AG10803 (cell line): ENCODE measurements at regions not wholly inside any gene's neighbourhood (a gene's known extent, or its start where the extent isn't known, plus 50 kb on each side); places are given as distances from the start of the nearest gene placed in this dataset.
A peak's percentile ranks its signal among the peaks of the same experiment; 100 is the strongest.

Experiments
- DNase-seq: peaks from one replicate; pipeline ENCODE4 v3.0.0; 2010; ENCODE audit warnings: low read depth
- H3K4me3 ChIP-seq: 2 replicates; pipeline ENCODE4 v1.5.1; 2011; ENCODE audit warnings: mild to moderate bottlenecking, low read length, control low read depth
- CTCF ChIP-seq: conservative IDR thresholded peaks from 2 replicates; pipeline ENCODE4 v1.5.1; 2011; ENCODE audit warnings: mild to moderate bottlenecking, low read length, control low read depth, inconsistent platforms

- no peak for TF ChIP-seq CTCF
- H3K4me3 ChIP-seq = no peak overlapping the region
- no peak for DNase-seq
Measured at GRCh38 chr4:52244848-52245247, 193.7 kb downstream of the SPATA18 start.

DNA sequence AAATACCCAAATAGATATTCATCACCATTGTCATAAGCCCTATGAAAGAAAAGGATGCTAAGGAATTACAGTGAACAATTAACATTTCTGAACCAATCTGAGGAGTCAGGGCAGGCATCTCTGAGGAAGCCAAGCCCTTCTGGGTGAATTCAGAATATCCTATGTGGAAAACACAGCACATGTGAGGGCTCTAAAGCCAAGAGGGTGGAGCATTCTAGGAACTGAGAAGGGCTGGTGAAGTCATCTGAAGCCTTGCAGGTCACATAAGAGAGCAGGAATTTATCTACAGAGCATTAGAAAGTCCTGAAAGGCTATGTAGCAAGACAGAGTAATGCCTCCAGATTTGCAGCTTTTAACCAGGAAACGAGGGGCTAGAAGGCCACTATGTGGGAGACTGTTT is 195.7 kb downstream of the SPATA18 start:
- TF ChIP-seq CTCF = no peak
- H3K4me3 ChIP-seq = no peak overlapping the region
- DNase-seq = no peak

- DNase-seq = no peak
- no peak for TF ChIP-seq CTCF
- no peak overlapping the region for H3K4me3 ChIP-seq
Measured at GRCh38 chr4:52247941-52248340, 196.8 kb downstream of the SPATA18 start.

GRCh38 chr4:52248820-52249219 is 197.7 kb downstream of the SPATA18 start:
- no peak for TF ChIP-seq CTCF
- DNase-seq = no peak
- no peak overlapping the region for H3K4me3 ChIP-seq

DNA sequence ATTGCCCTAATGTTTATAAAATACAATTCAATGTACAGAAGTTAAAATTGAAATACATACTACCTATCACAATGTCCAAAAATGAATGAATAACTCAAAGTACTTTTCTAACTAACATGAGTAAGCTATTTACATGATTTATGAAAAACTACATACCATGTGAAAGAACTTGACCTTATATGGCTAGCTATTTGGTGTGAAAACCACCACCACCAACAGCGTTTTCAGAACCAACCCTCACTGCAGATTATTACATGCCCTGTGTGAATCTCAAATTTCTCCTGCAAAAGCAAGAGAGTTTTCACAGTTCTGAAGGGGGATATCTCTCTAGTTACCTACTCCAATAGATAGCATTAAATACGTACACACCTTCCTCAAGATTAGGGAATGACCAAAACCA is 198.5 kb downstream of the SPATA18 start:
- no peak overlapping the region for H3K4me3 ChIP-seq
- no peak for TF ChIP-seq CTCF
- no peak for DNase-seq

DNA sequence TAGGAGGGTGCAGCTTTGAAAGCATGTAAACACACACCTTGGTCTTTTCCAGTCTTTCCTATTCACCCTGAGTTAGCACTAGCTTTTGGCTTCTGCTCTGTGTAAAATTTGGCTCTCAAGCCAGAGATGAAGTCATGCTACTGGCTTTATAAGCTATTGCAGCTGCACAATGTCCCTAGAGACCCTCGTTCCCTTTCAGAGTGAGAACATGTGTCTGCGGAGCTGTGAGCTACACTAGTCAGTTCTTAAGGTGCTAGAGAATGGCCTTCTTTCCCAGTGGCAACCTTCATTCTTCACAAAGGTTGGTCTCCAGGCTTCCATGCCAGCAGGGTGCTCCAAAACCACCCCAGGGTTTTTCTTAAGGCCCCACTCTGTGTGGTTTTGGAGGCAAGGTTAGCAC is 199.1 kb downstream of the SPATA18 start:
- peak; percentile 17 for DNase-seq
- H3K4me3 ChIP-seq = no peak overlapping the region
- TF ChIP-seq CTCF = no peak

DNA sequence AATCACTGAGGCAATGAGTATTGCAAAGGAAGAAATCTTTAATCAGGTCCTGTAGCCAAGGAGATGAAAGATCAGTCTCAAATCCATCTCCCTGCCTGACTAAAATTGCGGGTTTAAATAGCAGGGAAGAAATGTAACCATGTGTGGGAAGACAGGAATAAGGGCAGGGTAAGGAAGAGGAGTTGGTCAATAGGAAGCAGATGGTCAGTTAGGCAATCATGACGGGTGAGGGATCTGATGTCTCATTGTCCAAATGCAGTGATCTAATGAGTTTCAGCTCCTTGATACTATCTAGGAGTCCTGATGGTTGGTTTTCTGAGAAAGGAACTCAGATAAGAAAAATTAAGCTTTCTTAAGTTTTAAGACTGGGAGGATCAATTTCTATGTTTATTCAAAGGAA is 200.8 kb downstream of the SPATA18 start:
- H3K4me3 ChIP-seq = no peak overlapping the region
- peak; percentile 38 for DNase-seq
- TF ChIP-seq CTCF = no peak
